Calu3 (cell line): ENCODE measurements at regions not wholly inside any gene's neighbourhood (a gene's known extent, or its start where the extent isn't known, plus 50 kb on each side); places are given as distances from the start of the nearest gene placed in this dataset.

ENCODE experiments used
- BruUV-seq: library from RNA; stranded (reverse); fragments of 400-500 nt; replicated peaks from 2 replicates; lab custom pipeline; 2021; lab: Mats Ljungman, UMichigan
- CTCF ChIA-PET: fragments of 300-600 bp; sonication (Branson Sonifier 250); formaldehyde crosslinking; loops from one replicate; lab custom pipeline; 2022; ENCODE audit warnings: antibody characterized with exemption; lab: Charles Lee
- DNase-seq: peaks from one replicate; pipeline ENCODE4 v3.0.0; 2022
- H3K27ac Mint-ChIP-seq: one replicate; pipeline ENCODE4 v1.8.0; 2022; ENCODE audit warnings: mixed read lengths; ENCODE audit not compliant: unreplicated experiment
- H3K27me3 Mint-ChIP-seq: one replicate; pipeline ENCODE4 v1.8.0; 2022; ENCODE audit warnings: mixed read lengths; ENCODE audit not compliant: unreplicated experiment
- H3K36me3 Mint-ChIP-seq: one replicate; pipeline ENCODE4 v1.8.0; 2022; ENCODE audit warnings: mild to moderate bottlenecking, moderate library complexity, mixed read lengths; ENCODE audit not compliant: insufficient read depth, unreplicated experiment
- H3K4me1 Mint-ChIP-seq: one replicate; pipeline ENCODE4 v1.8.0; 2022; ENCODE audit warnings: mild to moderate bottlenecking, low read depth, mixed read lengths; ENCODE audit not compliant: unreplicated experiment
- H3K4me3 Mint-ChIP-seq: one replicate; pipeline ENCODE4 v1.8.0; 2022; ENCODE audit warnings: mild to moderate bottlenecking, low read depth, moderate library complexity, mixed read lengths; ENCODE audit not compliant: unreplicated experiment
- H3K9me3 Mint-ChIP-seq: one replicate; pipeline ENCODE4 v1.8.0; 2022; ENCODE audit warnings: low read depth, mixed read lengths; ENCODE audit not compliant: unreplicated experiment
- CTCF ChIP-seq: fragments of 200-600 bp; IDR thresholded peaks from one replicate; pipeline ENCODE4 v1.8.0; 2022; ENCODE audit warnings: antibody characterized with exemption; ENCODE audit not compliant: unreplicated experiment
- intact Hi-C: fragments of 100-400 bp; cut with micrococcal nuclease; formaldehyde crosslinking; loops from one replicate; pipeline ENCODE4 v1.10.0; 2022; ENCODE audit not compliant: unreplicated experiment

- CTCF ChIA-PET: no interaction called here
- H3K4me3 Mint-ChIP-seq: no peak overlapping the region
- TF ChIP-seq CTCF: no peak
- H3K4me1 Mint-ChIP-seq: no peaks in the 10 kb centered on the region
- H3K27me3 Mint-ChIP-seq: peaks cover 19% of the 10 kb centered on the region
- H3K9me3 Mint-ChIP-seq: no peaks in the 10 kb centered on the region
- no peaks in the 10 kb centered on the region for H3K36me3 Mint-ChIP-seq
- BruUV-seq: no TSS peak
- no peak for DNase-seq
- intact Hi-C loops: no loop called here
- no peak overlapping the region for H3K27ac Mint-ChIP-seq
These were observed 170.2 kb downstream of the HSD17B3 start for GRCh38 chr9:96131825-96132224.

GRCh38 chr9:96130970-96131369, 171.0 kb downstream of the HSD17B3 start:
- Mint-ChIP-seq H3K27me3 (peaks cover 19% of the 10 kb centered on the region), H3K4me1 (no peaks in the 10 kb centered on the region)
- no peak for TF ChIP-seq CTCF

GRCh38 chr9:96129747-96130146, 172.2 kb downstream of the HSD17B3 start:
- no TSS peak for BruUV-seq
- H3K27ac Mint-ChIP-seq: no peak overlapping the region
- CTCF ChIA-PET: interaction anchor here (0.8 kb wide), 1 partner anchor 21 kb away, joined by 5 read pairs; no protein-coding TSS in a partner anchor
- no peaks in the 10 kb centered on the region for H3K4me1 Mint-ChIP-seq
- no peak for DNase-seq
- intact Hi-C loops: no loop called here
- no peak overlapping the region for H3K4me3 Mint-ChIP-seq
- no peaks in the 10 kb centered on the region for H3K9me3 Mint-ChIP-seq
- H3K36me3 Mint-ChIP-seq: no peaks in the 10 kb centered on the region
- H3K27me3 Mint-ChIP-seq: peaks cover 19% of the 10 kb centered on the region
- no peak for TF ChIP-seq CTCF

More at GRCh38 chr9:96130970-96131369, 171.0 kb downstream of the HSD17B3 start:
- no peak for DNase-seq
- intact Hi-C loops: no loop called here
- Mint-ChIP-seq H3K27ac (no peak overlapping the region), H3K36me3 (no peaks in the 10 kb centered on the region), H3K9me3 (no peaks in the 10 kb centered on the region), H3K4me3 (no peak overlapping the region)
- BruUV-seq: no TSS peak
- CTCF ChIA-PET: no interaction called here

GRCh38 chr9:96128880-96129279, 173.1 kb downstream of the HSD17B3 start:
- intact Hi-C loops: no loop called here
- Mint-ChIP-seq H3K27ac (no peak overlapping the region), H3K36me3 (no peaks in the 10 kb centered on the region), H3K4me3 (no peak overlapping the region), H3K27me3 (peaks cover 19% of the 10 kb centered on the region), H3K9me3 (no peaks in the 10 kb centered on the region), H3K4me1 (no peaks in the 10 kb centered on the region)
- CTCF ChIA-PET: no interaction called here
- DNase-seq: no peak
- no peak for TF ChIP-seq CTCF
- no TSS peak for BruUV-seq
